ENCODE measurements at regions not wholly inside any gene's neighbourhood (a gene's known extent, or its start where the extent isn't known, plus 50 kb on each side); places are given as distances from the start of the nearest gene placed in this dataset.

DNA sequence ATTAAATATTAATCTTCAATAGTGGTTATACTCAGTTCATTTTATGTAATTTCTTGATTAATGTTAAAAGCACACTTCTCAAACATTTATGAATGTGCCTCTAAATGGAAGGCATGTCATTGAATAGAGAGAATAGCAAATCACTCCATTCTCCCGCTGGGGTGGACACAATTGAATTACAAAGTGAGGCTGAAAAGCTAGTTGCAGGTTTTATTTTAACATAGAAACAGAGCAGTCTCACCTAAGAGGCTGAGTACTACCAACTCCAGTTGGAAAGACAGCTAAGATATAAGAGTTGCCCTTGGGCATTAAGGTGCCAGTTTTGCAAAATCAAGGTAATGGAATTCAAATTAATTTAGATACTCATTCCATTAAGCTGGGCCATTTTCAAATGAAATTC is 147.2 kb downstream of the PCSK1 start (continued):
- TF ChIP-seq, protein P1, sequence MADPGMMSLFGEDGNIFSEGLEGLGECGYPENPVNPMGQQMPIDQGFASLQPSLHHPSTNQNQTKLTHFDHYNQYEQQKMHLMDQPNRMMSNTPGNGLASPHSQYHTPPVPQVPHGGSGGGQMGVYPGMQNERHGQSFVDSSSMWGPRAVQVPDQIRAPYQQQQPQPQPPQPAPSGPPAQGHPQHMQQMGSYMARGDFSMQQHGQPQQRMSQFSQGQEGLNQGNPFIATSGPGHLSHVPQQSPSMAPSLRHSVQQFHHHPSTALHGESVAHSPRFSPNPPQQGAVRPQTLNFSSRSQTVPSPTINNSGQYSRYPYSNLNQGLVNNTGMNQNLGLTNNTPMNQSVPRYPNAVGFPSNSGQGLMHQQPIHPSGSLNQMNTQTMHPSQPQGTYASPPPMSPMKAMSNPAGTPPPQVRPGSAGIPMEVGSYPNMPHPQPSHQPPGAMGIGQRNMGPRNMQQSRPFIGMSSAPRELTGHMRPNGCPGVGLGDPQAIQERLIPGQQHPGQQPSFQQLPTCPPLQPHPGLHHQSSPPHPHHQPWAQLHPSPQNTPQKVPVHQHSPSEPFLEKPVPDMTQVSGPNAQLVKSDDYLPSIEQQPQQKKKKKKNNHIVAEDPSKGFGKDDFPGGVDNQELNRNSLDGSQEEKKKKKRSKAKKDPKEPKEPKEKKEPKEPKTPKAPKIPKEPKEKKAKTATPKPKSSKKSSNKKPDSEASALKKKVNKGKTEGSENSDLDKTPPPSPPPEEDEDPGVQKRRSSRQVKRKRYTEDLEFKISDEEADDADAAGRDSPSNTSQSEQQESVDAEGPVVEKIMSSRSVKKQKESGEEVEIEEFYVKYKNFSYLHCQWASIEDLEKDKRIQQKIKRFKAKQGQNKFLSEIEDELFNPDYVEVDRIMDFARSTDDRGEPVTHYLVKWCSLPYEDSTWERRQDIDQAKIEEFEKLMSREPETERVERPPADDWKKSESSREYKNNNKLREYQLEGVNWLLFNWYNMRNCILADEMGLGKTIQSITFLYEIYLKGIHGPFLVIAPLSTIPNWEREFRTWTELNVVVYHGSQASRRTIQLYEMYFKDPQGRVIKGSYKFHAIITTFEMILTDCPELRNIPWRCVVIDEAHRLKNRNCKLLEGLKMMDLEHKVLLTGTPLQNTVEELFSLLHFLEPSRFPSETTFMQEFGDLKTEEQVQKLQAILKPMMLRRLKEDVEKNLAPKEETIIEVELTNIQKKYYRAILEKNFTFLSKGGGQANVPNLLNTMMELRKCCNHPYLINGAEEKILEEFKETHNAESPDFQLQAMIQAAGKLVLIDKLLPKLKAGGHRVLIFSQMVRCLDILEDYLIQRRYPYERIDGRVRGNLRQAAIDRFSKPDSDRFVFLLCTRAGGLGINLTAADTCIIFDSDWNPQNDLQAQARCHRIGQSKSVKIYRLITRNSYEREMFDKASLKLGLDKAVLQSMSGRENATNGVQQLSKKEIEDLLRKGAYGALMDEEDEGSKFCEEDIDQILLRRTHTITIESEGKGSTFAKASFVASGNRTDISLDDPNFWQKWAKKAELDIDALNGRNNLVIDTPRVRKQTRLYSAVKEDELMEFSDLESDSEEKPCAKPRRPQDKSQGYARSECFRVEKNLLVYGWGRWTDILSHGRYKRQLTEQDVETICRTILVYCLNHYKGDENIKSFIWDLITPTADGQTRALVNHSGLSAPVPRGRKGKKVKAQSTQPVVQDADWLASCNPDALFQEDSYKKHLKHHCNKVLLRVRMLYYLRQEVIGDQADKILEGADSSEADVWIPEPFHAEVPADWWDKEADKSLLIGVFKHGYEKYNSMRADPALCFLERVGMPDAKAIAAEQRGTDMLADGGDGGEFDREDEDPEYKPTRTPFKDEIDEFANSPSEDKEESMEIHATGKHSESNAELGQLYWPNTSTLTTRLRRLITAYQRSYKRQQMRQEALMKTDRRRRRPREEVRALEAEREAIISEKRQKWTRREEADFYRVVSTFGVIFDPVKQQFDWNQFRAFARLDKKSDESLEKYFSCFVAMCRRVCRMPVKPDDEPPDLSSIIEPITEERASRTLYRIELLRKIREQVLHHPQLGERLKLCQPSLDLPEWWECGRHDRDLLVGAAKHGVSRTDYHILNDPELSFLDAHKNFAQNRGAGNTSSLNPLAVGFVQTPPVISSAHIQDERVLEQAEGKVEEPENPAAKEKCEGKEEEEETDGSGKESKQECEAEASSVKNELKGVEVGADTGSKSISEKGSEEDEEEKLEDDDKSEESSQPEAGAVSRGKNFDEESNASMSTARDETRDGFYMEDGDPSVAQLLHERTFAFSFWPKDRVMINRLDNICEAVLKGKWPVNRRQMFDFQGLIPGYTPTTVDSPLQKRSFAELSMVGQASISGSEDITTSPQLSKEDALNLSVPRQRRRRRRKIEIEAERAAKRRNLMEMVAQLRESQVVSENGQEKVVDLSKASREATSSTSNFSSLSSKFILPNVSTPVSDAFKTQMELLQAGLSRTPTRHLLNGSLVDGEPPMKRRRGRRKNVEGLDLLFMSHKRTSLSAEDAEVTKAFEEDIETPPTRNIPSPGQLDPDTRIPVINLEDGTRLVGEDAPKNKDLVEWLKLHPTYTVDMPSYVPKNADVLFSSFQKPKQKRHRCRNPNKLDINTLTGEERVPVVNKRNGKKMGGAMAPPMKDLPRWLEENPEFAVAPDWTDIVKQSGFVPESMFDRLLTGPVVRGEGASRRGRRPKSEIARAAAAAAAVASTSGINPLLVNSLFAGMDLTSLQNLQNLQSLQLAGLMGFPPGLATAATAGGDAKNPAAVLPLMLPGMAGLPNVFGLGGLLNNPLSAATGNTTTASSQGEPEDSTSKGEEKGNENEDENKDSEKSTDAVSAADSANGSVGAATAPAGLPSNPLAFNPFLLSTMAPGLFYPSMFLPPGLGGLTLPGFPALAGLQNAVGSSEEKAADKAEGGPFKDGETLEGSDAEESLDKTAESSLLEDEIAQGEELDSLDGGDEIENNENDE (IDR thresholded peaks at IDR 0.05; ENCODE audit: insufficient replicate concordance, low read length) = no peak
- no peak for TF ChIP-seq GTF2F1 (IDR thresholded peaks at IDR 0.05; ENCODE audit: borderline replicate concordance, low read depth, low read length)

All from H1 (cell line).